Psoas muscle (tissue), 7 donors: ENCODE measurements at regions not wholly inside any gene's neighbourhood (a gene's known extent, or its start where the extent isn't known, plus 50 kb on each side); places are given as distances from the start of the nearest gene placed in this dataset.
"Not testable (repeated sequence)": the region's sequence is repeated elsewhere in the genome, so short reads cannot be mapped to it uniquely, and the experiment has no call there.

Experiments
- ATAC-seq, 4 donors: fragments of 200-7000 bp; cut with Tn5 transposase; one replicate each; pipeline ENCODE4 v1.9.1; 2020; ENCODE audit warnings: moderate library complexity in 3 of 4, mild to moderate bottlenecking in 2 of 4
- DNase-seq, 2 donors: peaks; one replicate each; pipeline ENCODE4 v3.0.0-alpha.2; 2020
- H3K27ac ChIP-seq: fragments of 200-600 bp; one replicate; pipeline ENCODE4 v1.8.0; 2022
- H3K27me3 ChIP-seq, 3 donors: fragments of 200-600 bp in 1 of 3; one replicate each; pipeline versions ENCODE4 v1.6.1 to v1.8.0; 2013 to 2022; ENCODE audit warnings: low read length in 2 of 3, mild to moderate bottlenecking in 2 of 3, moderate library complexity in 1 of 3; ENCODE audit not compliant: insufficient read depth in 3 of 3
- H3K36me3 ChIP-seq, 2 donors: fragments of 200-600 bp in 1 of 2; one replicate each; pipeline versions ENCODE4 v1.6.1 to v1.8.0; 2013 to 2022; ENCODE audit warnings: low read depth in 1 of 2, mild to moderate bottlenecking in 1 of 2, moderate library complexity in 1 of 2; ENCODE audit not compliant: insufficient read depth in 1 of 2
- H3K4me1 ChIP-seq: fragments of 200-600 bp; one replicate; pipeline ENCODE4 v1.8.0; 2022
- H3K4me3 ChIP-seq: fragments of 200-600 bp; one replicate; pipeline ENCODE4 v1.8.0; 2022; ENCODE audit warnings: mild to moderate bottlenecking
- H3K9me3 ChIP-seq: fragments of 200-600 bp; one replicate; pipeline ENCODE4 v1.8.0; 2022
- WGBS, 3 donors: extraction: QIAGEN DNeasy Blood & Tissue Kit; methylation state at CpG; one replicate each; pipeline versions ENCODE4 v1.1.6 to v1.1.7; 2013; 5-methylcytosine and 5-hydroxymethylcytosine counted together
- intact Hi-C, 2 donors: fragments of 100-400 bp; cut with DNase I; formaldehyde crosslinking; loops; one replicate each; pipeline versions ENCODE4 v1.11.0 to v1.14.2; 2022
- TF ChIP-seq, protein P1 (sequence below): fragments of 200-600 bp; IDR thresholded peaks from one replicate; pipeline ENCODE4 v1.8.0; 2022; ENCODE audit warnings: antibody characterized with exemption
- donor health status: healthy with polysubstance abuse.
- donor health status: DM: no; HTN: no; CAD: no; lungs with moderate emphysema.
- donor health status: Bipolar disorder and iron deficiency.
- donor health status: healthy.
- donor health status: DM: yes; HTN: yes; CAD: no.
- donor health status: DM: no; HTN: no; CAD: no.
- donor health status: DM: yes; HTN: yes; CAD: no.

GRCh38 chr18:29730073-29730472 lies 1312.5 kb downstream of the DSC3 start:
- no peak for DNase-seq
- H3K36me3 ChIP-seq: no peaks in the 10 kb centered on the region
- ATAC-seq: no peak
- no peaks in the 10 kb centered on the region for H3K9me3 ChIP-seq
- no peak overlapping the region for H3K4me3 ChIP-seq
- TF ChIP-seq, protein P1, sequence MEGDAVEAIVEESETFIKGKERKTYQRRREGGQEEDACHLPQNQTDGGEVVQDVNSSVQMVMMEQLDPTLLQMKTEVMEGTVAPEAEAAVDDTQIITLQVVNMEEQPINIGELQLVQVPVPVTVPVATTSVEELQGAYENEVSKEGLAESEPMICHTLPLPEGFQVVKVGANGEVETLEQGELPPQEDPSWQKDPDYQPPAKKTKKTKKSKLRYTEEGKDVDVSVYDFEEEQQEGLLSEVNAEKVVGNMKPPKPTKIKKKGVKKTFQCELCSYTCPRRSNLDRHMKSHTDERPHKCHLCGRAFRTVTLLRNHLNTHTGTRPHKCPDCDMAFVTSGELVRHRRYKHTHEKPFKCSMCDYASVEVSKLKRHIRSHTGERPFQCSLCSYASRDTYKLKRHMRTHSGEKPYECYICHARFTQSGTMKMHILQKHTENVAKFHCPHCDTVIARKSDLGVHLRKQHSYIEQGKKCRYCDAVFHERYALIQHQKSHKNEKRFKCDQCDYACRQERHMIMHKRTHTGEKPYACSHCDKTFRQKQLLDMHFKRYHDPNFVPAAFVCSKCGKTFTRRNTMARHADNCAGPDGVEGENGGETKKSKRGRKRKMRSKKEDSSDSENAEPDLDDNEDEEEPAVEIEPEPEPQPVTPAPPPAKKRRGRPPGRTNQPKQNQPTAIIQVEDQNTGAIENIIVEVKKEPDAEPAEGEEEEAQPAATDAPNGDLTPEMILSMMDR: no peak
- intact Hi-C loops: no loop called here
- 85 to 89% (median 87%) methylated on average over 4 of the region's 4 CpGs for WGBS, 3 donors
- H3K27me3 ChIP-seq: no peaks in the 10 kb centered on the region
- H3K27ac ChIP-seq: no peak overlapping the region
- H3K4me1 ChIP-seq: no peaks in the 10 kb centered on the region

GRCh38 chr18:29726646-29727045 lies 1315.9 kb downstream of the DSC3 start:
- Histone ChIP-seq H3K36me3 (no peaks in the 10 kb centered on the region), H3K27ac (no peak overlapping the region), H3K4me3 (no peak overlapping the region), H3K27me3 (no peaks in the 10 kb centered on the region), H3K4me1 (no peaks in the 10 kb centered on the region), H3K9me3 (no peaks in the 10 kb centered on the region)
- intact Hi-C loops: no loop called here
- TF ChIP-seq, protein P1: no peak
- DNase-seq (no peak), ATAC-seq (no peak)
- WGBS, 3 donors: 27 to 29% (median 28%) methylated on average over 2 of the region's 2 CpGs

- DNase-seq, H3K4me3 ChIP-seq, ATAC-seq, intact Hi-C loops, H3K27ac ChIP-seq, H3K9me3 ChIP-seq, H3K36me3 ChIP-seq, H3K27me3 ChIP-seq, H3K4me1 ChIP-seq: not testable (repeated sequence)
- 84 to 90% (median 89%) methylated on average over 16 to 21 of the region's 21 CpGs for WGBS, 3 donors
These were observed 1319.1 kb downstream of the DSC3 start for GRCh38 chr18:29723486-29723885.

DNA sequence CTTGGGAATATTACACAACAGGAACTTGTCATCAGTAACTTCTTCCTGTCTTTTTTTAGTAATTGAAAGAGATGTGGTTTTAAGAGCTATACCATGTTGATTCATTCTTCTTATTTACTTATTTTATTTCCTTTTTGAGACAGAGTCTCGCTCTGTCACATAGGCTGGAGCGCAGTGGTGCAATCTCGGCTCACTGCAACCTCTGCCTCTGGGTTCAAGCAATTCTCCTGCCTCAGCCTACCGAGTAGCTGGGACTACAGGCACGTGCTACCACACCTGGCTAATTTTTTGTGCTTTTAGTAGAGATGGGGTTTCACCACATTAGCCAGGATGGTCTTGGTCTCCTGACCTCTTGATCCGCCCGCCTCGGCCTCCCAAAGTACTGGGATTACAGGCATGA lies 1326.6 kb downstream of the DSC3 start:
- H3K9me3 ChIP-seq, H3K27me3 ChIP-seq, DNase-seq, intact Hi-C loops, H3K4me3 ChIP-seq, H3K4me1 ChIP-seq, H3K36me3 ChIP-seq, H3K27ac ChIP-seq, ATAC-seq: not testable (repeated sequence)
- WGBS, 3 donors: 85 to 86% (median 85%) methylated on average over 8 of the region's 8 CpGs

- no peak for DNase-seq
- 63 to 73% (median 66%) methylated on average over 5 of the region's 5 CpGs for WGBS, 3 donors
- Histone ChIP-seq H3K4me1 (no peaks in the 10 kb centered on the region), H3K27ac (no peak overlapping the region), H3K9me3 (no peaks in the 10 kb centered on the region), H3K4me3 (no peak overlapping the region), H3K36me3 (no peaks in the 10 kb centered on the region), H3K27me3 (no peaks in the 10 kb centered on the region)
- no peak for ATAC-seq
- intact Hi-C loops: no loop called here
- TF ChIP-seq, protein P1: no peak
These were observed 1329.8 kb downstream of the DSC3 start for GRCh38 chr18:29712785-29713184.

GRCh38 chr18:29711932-29712331 lies 1330.6 kb downstream of the DSC3 start:
- intact Hi-C loops: no loop called here
- TF ChIP-seq, protein P1: no peak
- Histone ChIP-seq H3K27ac (no peak overlapping the region), H3K9me3 (no peaks in the 10 kb centered on the region), H3K36me3 (no peaks in the 10 kb centered on the region), H3K4me3 (no peak overlapping the region), H3K27me3 (no peaks in the 10 kb centered on the region), H3K4me1 (no peaks in the 10 kb centered on the region)
- no peak for DNase-seq
- no peak for ATAC-seq
- WGBS, 3 donors: 79 to 81% (median 80%) methylated on average over 8 of the region's 8 CpGs
